ENCODE measurements at regions not wholly inside any gene's neighbourhood (a gene's known extent, or its start where the extent isn't known, plus 50 kb on each side); places are given as distances from the start of the nearest gene placed in this dataset.

GRCh38 chr6:11297376-11297729, 64.9 kb upstream of the NEDD9 start:
- TF ChIP-seq OSR1 (CRISPR knock-in tag; IDR thresholded peaks at IDR 0.05) (no peak), CSRNP3 (CRISPR knock-in tag; IDR thresholded peaks at IDR 0.05) (no peak), CREB5 (CRISPR knock-in tag; IDR thresholded peaks at IDR 0.05; ENCODE audit: low read depth) (no peak), ZFP30 (CRISPR knock-in tag; IDR thresholded peaks at IDR 0.05) (no peak), ZNF8 (CRISPR knock-in tag; IDR thresholded peaks at IDR 0.05) (no peak)
- ATAC-seq: no peak

- no peak for TF ChIP-seq CSRNP3 (CRISPR knock-in tag; IDR thresholded peaks at IDR 0.05)
- no peak for TF ChIP-seq POU6F1 (CRISPR knock-in tag; IDR thresholded peaks at IDR 0.05; ENCODE audit: borderline replicate concordance, low read depth)
- TF ChIP-seq BACH2 (CRISPR knock-in tag; IDR thresholded peaks at IDR 0.05; ENCODE audit: borderline replicate concordance): no peak
- TF ChIP-seq ESRRG (CRISPR knock-in tag; IDR thresholded peaks at IDR 0.05): no peak
- no peak for TF ChIP-seq ZNF70 (CRISPR knock-in tag; IDR thresholded peaks at IDR 0.05)
- TF ChIP-seq TOX (CRISPR knock-in tag; IDR thresholded peaks at IDR 0.05; ENCODE audit: borderline replicate concordance): no peak
- ATAC-seq: no peak
Measured at GRCh38 chr6:11296449-11297375, 64.2 kb upstream of the NEDD9 start.

- TF ChIP-seq BACH2 (CRISPR knock-in tag; IDR thresholded peaks at IDR 0.05; ENCODE audit: borderline replicate concordance): no peak
- no peak for TF ChIP-seq CSRNP3 (CRISPR knock-in tag; IDR thresholded peaks at IDR 0.05)
- no peak for TF ChIP-seq ZFP30 (CRISPR knock-in tag; IDR thresholded peaks at IDR 0.05)
- no peak for TF ChIP-seq ZNF8 (CRISPR knock-in tag; IDR thresholded peaks at IDR 0.05)
- no peak for TF ChIP-seq SNAI2 (CRISPR knock-in tag; IDR thresholded peaks at IDR 0.05)
- no peak for TF ChIP-seq GLIS3 (CRISPR knock-in tag; IDR thresholded peaks at IDR 0.05)
- TF ChIP-seq ISL1 (CRISPR knock-in tag; IDR thresholded peaks at IDR 0.05): no peak
- TF ChIP-seq ARNTL (CRISPR knock-in tag; IDR thresholded peaks at IDR 0.05; ENCODE audit: borderline replicate concordance, low read depth): no peak
- TF ChIP-seq CREB5 (CRISPR knock-in tag; IDR thresholded peaks at IDR 0.05; ENCODE audit: low read depth): no peak
- ATAC-seq: no peak
Measured at GRCh38 chr6:11295969-11296368, 63.5 kb upstream of the NEDD9 start.

- ATAC-seq: no peak
- TF ChIP-seq ZNF565 (CRISPR knock-in tag; conservative IDR thresholded peaks at IDR 0.05; ENCODE audit: low read depth): no peak
- no peak for TF ChIP-seq ZFP3 (CRISPR knock-in tag; IDR thresholded peaks at IDR 0.05)
- TF ChIP-seq SNAI2 (CRISPR knock-in tag; IDR thresholded peaks at IDR 0.05): no peak
- TF ChIP-seq POU6F1 (CRISPR knock-in tag; IDR thresholded peaks at IDR 0.05; ENCODE audit: borderline replicate concordance, low read depth): no peak
- no peak for TF ChIP-seq OSR1 (CRISPR knock-in tag; IDR thresholded peaks at IDR 0.05)
- TF ChIP-seq ISL1 (CRISPR knock-in tag; IDR thresholded peaks at IDR 0.05): no peak
- no peak for TF ChIP-seq ESRRG (CRISPR knock-in tag; IDR thresholded peaks at IDR 0.05)
- no peak for TF ChIP-seq ZC3H10 (CRISPR knock-in tag; IDR thresholded peaks at IDR 0.05)
- no peak for TF ChIP-seq CREB5 (CRISPR knock-in tag; IDR thresholded peaks at IDR 0.05; ENCODE audit: low read depth)
- TF ChIP-seq ZFP30 (CRISPR knock-in tag; IDR thresholded peaks at IDR 0.05): no peak
- TF ChIP-seq ARNTL (CRISPR knock-in tag; IDR thresholded peaks at IDR 0.05; ENCODE audit: borderline replicate concordance, low read depth): no peak
- no peak for TF ChIP-seq BACH2 (CRISPR knock-in tag; IDR thresholded peaks at IDR 0.05; ENCODE audit: borderline replicate concordance)
Measured at GRCh38 chr6:11294228-11294627, 61.8 kb upstream of the NEDD9 start.
